HG03103 (cell line): ENCODE measurements at regions not wholly inside any gene's neighbourhood (a gene's known extent, or its start where the extent isn't known, plus 50 kb on each side); places are given as distances from the start of the nearest gene placed in this dataset.
"Not testable (repeated sequence)": the region's sequence is repeated elsewhere in the genome, so short reads cannot be mapped to it uniquely, and the experiment has no call there.

Experiments used
- ATAC-seq: cut with Tn5 transposase; IDR thresholded peaks from one replicate; pipeline ENCODE4 v1.9.1; 2021; ENCODE audit warnings: low read depth; ENCODE audit not compliant: unreplicated experiment

DNA sequence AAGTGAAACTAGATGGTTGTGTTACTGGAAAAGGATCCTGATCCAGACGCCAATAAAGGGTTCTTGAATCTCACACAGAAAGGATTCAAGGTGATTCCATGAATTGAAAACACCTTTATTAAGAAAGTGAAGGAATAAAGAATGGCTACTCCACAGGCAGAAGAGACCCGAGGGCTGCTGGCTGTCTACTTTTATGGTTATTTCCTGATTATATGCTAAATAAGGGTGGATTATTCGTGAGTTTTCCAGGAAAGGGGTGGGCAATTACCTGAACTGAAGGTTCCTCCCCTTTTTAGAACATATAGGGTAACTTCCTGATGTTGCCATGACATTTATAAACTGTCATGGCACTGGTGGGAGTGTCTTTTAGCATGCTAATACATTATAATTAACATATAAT, 50.9 kb upstream of the WARS2 start:
- no peak for ATAC-seq

DNA sequence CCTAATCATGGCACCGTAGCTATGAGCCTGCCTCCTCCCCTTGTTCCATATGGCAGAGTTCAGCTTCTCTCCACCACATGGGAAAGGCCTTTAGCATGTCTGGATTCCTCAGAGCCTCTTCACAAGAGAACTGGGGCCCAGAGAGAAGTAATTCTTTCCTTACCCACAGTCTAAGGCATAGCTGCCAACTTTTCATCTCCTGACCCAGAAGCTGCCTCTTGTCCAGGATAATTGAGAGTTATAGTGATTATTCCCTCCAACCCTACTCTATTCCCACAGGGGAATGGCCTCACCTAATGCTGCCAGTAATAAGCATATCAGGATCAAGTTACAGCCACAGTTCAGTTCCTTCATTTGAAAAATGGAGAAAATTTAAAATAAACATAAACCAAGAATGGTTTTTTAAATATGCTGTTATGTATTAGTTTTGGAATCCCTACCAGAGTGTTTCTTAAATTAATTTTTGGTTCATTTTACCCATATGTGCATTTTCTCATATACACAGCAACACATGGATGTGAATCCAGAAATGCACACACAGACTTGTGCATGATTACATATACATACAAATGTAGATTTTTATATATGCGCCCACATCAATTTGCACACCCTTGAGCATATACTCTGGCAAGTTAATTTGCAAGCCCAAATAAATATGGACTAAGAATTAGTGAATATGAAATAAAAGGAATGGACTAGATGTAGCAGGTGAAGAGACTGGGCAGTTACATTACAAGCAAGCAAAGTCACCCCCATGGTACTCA, 63.9 kb upstream of the WARS2 start:
- ATAC-seq: no peak

DNA sequence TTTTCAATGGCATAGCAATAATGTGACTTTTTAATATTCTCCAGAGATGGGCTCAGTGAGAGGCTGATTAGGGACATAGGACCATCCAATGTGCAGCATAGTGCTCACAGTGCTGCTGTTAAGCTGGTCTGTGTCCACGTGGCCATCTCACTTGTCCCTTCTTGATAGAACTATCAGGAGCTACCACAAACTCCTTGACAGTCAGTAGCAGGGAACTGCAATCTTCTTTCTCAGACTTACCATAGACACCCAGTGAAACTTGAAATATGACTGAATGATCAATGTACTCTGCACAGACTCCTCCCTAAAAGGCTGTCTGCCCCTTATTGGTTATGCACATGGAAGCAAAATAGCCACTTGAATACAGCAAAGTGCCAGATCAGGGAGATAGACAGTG, 64.5 kb upstream of the WARS2 start:
- no peak for ATAC-seq

DNA sequence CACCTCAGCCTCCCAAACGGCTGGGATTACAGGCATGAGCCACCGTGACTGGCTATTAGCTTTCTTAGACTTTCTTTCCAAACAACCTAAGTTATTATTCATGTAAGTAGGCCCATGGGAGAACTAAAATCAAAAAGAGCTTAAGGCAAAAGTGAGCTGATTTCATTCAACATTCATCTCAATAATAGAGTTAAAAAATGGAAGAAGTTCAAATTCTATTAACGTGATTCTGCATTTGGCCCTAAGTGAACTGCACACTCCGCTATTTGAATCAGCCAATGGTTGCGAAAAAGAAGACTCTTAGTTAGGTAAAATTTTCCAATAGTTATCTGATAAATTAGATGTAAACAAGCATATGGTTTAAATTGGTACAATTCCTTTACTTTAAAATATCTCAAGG, 68.6 kb upstream of the WARS2 start:
- ATAC-seq: no peak

DNA sequence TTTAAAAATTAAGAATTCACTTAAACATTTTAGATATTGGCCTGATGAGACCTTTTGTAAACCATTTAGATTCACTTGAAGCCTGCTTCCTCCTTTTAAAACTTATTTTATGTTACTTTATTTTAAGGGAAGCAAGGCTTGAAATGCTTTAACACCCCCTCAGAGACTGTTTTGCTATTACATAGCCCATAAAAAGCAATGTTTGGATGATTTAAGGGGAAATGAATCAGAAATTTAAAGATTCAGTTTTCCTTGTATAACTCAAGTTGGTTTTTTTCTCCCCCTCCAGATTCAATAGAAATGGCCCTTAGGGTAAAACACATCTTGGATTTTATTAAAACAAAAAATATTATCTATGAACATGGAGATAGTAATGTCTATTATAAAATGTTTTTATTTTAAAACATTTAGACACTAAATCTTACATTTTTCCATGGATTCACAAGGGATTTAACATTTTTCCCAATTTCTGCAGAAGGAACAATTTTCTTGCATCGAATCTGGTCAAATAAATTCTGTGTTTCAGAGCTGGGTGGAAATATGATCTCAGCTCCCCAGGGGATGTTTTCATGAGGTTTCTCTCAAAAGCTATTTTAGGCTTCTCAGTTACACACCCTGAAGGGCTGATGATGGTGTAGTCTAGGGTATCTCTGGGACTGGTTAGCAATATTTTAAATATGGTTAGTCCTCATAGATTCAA, 69.3 kb upstream of the WARS2 start:
- ATAC-seq: no peak

DNA sequence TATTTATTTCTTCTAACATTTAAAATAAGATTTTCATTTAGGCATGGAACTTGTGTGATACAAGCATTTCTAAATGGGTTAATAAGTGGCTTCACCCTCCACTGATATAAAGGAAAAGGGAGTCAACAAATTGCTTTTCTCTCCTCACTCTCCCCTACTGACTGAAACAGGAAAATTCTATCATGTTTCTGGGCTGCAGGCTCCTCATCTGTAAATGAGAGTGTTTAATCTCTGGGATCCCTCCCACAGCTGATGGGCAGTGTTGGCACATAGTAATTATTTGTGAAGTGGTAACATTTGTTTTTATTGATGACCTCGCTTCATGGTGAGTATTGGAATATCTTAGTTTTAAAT, 69.8 kb upstream of the WARS2 start:
- no peak for ATAC-seq

DNA sequence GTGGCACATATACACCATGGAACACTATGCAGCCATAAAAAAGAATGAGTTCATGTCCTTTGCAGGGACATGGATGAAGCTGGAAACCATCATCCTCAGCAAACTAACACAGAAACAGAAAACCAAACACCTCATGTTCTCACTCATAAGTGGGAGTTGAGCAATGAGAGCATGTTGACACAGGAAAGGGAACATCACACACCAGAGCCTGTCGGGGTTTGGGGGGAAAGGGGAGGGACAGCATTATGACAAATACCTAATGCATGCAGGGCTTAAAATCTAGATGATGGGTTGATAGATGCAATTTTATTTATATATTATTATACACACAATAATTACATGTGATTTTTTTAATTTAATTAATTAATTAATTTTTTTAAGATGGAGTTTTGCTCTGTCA, 72.8 kb upstream of the WARS2 start:
- not testable (repeated sequence) for ATAC-seq

DNA sequence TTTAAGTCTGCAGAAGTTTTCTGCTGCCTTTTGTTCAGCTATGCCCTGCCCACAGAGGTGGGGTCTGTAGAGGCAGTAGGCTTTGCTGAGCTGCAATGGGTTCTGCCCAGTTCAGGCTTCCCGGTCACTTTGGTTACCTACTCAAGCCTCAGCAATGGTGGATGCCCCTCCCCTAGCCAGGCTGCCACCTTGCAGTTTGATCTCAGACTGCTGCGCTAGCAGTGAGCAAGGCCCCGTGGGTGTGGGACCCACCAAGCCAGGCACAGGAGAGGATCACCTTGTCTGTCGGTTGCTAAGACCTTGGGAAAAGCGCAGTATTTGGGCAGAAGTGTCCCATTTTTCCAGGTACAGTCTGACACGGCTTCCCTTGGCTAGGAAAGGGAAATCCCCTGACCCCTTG, 74.5 kb upstream of the WARS2 start:
- not testable (repeated sequence) for ATAC-seq

DNA sequence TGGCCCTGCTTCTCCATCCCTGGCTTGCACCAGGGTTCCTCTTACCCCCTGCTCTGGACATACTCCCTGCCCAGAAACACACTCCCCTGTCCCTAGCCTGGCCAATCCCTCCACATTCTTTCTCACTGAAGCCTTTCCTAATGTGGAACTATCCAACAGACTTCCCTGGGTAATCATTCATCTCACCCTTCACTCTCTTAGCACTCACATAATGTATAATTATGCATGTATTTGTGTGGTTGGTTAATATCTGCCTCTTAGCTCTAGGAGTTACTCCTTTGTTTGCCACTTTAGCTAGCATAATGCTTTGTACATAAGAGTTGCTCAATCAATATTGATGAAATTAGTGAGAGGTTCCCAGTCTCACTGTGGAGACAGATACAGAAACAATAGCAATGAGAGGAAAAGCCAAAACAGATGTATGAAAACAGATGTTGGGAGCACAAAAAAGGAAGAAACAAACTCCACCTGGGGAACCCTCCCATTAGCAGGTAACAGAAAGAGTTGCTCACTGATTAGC, 76.9 kb upstream of the WARS2 start:
- ATAC-seq: no peak

DNA sequence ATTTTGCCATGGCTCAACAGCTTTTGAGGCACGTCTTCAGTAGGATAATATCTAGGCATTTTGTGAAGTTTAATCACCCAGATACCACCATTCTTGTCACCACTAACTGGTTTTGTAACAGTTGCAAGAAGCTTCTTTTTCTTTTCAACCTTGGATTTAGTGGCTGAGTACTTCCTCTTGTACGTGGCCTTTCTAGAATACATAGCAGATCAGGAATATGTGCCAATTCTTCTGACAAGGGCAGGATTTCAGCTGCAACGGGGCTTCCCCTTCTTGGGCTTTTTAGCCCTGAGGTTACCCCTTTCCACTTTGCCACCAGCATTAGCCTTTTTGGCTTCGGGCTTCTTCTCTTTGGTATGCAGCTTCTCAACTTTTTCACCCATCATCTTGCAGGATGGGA, 79.3 kb upstream of the WARS2 start:
- ATAC-seq: no peak

DNA sequence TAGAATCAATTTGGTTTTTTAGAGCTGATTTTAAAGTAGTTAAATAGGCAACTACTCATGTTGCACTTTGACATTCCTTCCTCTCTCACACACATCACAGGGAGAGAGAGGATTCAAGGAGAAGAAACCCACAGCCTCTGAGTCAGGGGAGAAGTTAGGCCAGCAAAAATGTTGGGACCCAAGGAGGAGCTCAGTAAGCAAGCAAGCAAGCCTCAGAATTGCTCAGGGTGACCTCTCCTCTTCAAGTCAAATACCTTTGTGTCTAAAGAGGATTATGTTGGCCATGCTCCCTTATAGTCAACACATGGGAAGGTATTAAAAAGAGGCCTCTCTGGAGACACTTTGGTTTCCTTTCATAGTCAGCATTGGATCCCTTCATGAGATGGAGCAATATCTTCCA, 80.5 kb upstream of the WARS2 start:
- ATAC-seq: no peak

DNA sequence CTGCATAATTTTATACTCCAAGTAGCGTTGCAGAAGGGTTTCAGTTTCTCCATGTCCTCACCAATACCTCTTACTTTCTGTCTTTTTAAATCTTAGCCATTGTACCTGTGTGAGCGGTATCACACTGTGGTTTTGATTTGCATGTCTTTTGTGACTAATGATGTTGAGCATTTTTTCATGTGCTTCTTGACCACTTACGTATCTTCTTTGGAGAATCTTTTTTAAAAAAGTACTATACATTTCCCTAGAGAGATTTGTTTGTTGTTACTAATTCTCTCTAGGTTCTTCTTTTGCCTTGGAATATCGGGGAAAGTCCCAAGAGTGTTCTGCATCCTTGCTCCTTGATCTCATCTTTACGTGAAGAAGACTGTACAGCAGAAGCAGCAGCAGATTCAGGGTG, 81.8 kb upstream of the WARS2 start:
- ATAC-seq: no peak

DNA sequence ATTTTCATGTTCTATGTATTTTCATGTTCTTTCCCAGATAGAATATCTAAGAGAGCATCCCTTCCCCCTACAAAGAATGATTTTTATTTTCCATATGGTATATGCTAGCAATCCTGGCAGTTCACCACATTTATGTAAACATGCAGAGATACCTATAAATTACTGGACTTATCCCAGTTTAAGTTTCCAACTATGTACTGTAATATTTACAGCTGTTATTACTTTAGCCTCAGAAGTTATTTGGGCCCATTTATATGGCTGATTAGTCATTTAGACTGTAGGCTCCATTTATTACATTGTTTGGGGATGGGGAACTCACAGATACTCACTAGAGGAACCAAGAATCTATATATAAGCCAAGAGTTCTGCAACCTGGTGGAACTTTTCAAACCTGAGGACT, 84.8 kb upstream of the WARS2 start:
- ATAC-seq: no peak

DNA sequence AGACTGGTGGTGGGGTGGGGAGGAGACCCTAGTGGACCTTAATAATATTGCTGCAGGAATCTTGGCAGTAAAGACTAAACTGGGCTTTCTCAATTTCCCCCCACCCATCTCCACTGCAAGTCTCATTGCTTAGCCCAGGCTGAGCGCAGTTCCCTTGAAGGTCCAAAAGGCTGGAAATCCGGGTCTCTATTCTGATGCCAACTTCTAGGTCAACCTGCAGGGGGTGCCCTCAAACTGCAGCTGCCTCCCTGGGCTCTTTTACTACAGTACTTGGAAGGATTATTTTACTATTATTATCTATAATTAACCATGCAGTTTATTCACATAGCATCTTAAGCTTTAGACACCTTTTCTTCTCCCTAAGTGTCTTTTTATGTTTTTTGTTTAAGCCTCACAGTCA, 85.4 kb upstream of the WARS2 start:
- ATAC-seq: no peak

DNA sequence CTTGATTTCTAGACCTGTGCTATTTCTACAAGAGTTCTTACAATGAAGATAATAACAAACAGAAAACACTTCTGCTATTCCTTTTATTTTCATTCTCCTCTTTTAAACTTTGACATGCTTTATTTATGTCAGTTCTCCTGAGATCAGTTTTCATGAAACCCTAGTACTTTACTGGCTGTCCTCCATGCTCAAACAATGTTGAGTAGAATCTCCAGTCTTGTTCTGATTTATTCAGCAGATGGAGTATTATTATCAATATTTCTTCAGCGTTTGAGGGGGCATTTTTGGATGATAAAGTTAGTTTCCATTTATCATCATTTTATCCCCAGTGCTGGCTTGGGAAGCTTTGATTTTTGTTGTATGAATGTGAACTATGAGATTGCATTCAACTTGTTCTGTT, 85.9 kb upstream of the WARS2 start:
- no peak for ATAC-seq

DNA sequence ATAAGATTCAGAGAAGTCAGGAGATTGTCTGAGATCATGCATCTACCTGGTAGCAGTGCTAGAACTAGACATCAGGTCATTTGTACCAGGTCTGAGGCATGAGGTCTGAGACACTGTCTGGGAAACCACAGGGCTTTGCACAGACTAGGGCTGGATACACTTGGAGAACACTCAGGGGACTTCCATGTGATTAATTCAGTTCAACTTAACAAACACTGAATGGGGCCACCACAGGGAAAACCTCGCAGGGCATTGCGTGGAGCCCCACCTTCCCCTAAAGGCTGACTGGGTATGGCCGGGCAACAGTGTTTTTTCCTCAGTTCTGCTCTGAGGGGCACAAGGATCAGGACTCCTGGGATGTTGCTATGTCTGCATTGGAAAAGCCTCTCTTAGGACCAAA, 86.5 kb upstream of the WARS2 start:
- ATAC-seq: no peak

DNA sequence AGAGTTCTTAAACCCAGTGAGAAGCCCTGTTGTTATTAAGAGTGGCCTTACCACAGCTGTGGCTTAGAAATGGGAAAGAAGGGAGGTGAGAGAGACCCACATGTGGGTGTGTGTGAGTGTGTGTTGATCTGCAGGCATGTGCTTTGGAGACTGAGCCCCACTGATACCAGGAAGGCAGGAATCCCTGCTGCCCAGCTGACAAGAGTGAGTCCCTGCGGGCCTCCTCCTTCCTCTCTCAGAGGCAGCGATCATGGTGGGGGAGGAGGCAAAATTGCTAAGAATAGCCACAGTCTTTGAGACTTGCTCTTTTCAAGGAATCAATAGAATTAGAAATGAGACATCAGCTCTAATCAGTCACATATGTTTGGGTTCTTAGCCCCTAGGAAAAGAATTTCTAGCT, 87.0 kb upstream of the WARS2 start:
- ATAC-seq: no peak

DNA sequence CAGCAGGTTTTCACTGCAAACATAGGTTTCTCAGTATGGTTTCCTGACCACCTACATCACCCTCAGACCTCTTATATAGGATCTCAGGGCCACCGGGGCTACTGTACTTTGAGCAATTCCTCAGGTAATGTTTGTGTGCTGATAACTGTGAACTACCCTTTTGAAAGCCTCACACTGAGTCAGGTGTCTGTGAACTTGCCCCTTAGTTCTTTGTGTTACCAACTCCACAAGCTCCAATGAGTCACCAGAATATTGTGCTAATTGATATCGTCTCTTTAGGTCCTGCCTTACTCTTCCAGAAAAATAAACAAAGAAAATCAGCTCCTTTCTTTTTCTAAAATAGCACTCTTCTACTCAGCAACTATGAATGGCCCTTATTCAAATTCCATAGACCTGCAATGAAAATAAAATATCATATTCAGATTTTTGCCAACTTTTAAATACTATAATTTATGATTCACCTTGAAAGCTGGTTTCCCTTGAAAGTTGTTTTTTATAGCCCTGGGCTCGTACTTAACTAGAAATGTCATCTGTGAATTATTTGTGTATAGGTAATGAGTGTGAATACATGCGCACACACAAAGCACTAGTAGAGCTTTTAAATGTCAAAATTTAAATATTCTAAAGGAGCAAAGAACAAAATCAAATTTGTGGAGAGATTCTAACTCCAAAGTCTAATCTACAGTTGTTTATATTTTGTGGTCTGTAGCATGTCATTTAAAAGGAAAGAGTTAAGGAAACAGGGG, 88.1 kb upstream of the WARS2 start:
- no peak for ATAC-seq

DNA sequence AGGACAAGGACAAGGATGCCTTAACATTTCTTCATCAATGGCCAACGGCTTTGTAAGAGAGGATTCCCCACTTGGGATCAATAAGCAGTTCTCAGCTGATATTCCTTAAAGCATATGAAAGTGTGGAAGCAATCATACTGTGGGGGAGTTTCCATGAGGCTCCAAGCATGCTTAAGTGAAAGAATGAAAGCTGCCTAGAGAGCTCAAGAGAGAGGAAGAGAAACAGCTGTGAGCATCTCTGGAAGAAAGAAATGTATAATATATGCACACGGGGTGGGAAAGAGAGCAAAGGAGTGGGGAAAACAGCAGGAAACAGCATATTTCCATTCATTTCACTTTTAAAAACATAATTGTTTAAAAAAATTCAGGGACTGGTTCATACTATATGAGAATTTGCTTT, 94.7 kb upstream of the WARS2 start:
- ATAC-seq: no peak

DNA sequence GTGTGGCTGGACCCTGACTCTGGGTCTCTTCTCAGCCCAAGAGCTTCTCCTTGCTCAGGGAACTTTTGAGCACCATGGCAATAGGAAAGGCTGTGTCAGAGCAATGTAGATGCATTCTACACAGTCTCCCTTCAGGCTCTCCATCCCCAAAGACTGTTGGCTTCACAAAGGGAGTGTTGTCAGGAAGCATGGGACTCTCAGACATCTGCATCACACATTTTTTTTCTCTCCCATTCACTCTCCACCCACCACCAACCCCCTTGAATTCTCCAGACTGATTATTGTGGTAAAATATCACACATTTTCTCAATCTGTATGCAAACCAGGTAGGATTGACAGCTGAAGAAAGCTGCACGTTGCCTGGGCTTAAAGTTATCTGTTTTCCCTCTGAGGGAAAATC, 105.4 kb upstream of the WARS2 start:
- no peak for ATAC-seq

DNA sequence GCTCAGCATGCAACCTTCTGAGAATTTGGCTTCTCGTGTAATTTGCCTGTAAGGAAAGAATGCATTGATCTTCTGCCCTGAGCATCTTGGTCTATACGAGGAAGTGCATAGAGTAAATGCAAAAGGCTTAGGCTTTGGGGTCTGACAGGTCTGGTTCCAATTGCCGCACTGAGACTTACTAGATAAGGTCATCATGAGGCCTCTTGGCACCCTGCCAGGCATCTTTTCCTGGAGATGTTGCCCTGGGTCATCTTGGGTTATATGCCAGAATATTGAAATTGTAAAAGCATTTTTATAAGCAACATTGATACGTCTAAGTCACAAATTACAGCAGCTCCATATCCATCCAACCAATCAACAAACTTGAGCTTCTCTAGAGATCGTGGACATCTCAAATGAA, 108.8 kb upstream of the WARS2 start:
- ATAC-seq: no peak

DNA sequence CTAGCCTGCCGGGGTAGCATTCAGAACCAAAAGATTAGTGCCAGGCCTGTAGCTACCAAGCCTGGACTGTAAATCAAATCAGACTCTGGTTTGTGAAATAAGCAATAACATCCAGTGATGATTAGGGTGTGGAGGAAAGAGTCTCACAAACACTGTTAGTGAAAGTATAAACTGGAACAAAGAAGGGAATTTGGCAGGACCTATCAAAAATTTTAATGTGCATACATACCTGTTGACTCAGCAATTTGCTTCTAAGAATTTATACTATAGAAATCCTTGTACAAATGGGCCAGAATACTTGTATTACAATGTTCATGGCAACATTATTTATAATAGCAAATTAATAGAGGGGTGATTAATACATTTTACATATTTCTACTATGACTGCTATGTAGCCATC, 109.8 kb upstream of the WARS2 start:
- no peak for ATAC-seq
